HS-5 (cell line): ENCODE measurements at regions not wholly inside any gene's neighbourhood (a gene's known extent, or its start where the extent isn't known, plus 50 kb on each side); places are given as distances from the start of the nearest gene placed in this dataset.
A peak's percentile ranks its signal among the peaks of the same experiment; 100 is the strongest.

ENCODE experiments used
- DNase-seq: peaks from one replicate; pipeline ENCODE4 v3.0.0-alpha.2; 2012; ENCODE audit warnings: low read depth

GRCh38 chr10:4529266-4529665 is 296.7 kb upstream of the AKR1E2 start:
- DNase-seq: no peak

- DNase-seq: peak; percentile 73
Measured at GRCh38 chr10:4527281-4527970, 298.6 kb upstream of the AKR1E2 start.

GRCh38 chr10:4526311-4526731 is 299.7 kb upstream of the AKR1E2 start:
- no peak for DNase-seq

GRCh38 chr10:4525103-4525502 is 300.9 kb upstream of the AKR1E2 start:
- DNase-seq: no peak

GRCh38 chr10:4522296-4523000 is 303.6 kb upstream of the AKR1E2 start:
- DNase-seq: no peak

GRCh38 chr10:4519658-4520402 is 306.2 kb upstream of the AKR1E2 start:
- DNase-seq: peak; percentile 53

GRCh38 chr10:4517746-4518145 is 308.3 kb upstream of the AKR1E2 start:
- no peak for DNase-seq

- DNase-seq: no peak
Measured at GRCh38 chr10:4515721-4516120, 310.3 kb upstream of the AKR1E2 start.

GRCh38 chr10:4514445-4515108 is 311.4 kb upstream of the AKR1E2 start:
- DNase-seq: no peak

GRCh38 chr10:4512671-4513240 is 313.3 kb upstream of the AKR1E2 start:
- no peak for DNase-seq

- no peak for DNase-seq
Measured at GRCh38 chr10:4512196-4512595, 313.8 kb upstream of the AKR1E2 start.

- DNase-seq: no peak
Measured at GRCh38 chr10:4511509-4511908, 314.5 kb upstream of the AKR1E2 start.

- no peak for DNase-seq
Measured at GRCh38 chr10:4509405-4509804, 316.6 kb upstream of the AKR1E2 start.

- DNase-seq: no peak
Measured at GRCh38 chr10:4506095-4506494, 319.9 kb upstream of the AKR1E2 start.

GRCh38 chr10:4504550-4504949 is 321.5 kb upstream of the AKR1E2 start:
- no peak for DNase-seq

GRCh38 chr10:4503076-4503475 is 322.9 kb upstream of the AKR1E2 start:
- no peak for DNase-seq

GRCh38 chr10:4501306-4501705 is 324.7 kb upstream of the AKR1E2 start:
- no peak for DNase-seq

GRCh38 chr10:4498711-4499251 is 327.2 kb upstream of the AKR1E2 start:
- DNase-seq: peak; percentile 28

GRCh38 chr10:4494551-4494950 is 331.5 kb upstream of the AKR1E2 start:
- no peak for DNase-seq

GRCh38 chr10:4492202-4492601 is 333.8 kb upstream of the AKR1E2 start:
- DNase-seq: no peak

GRCh38 chr10:4488904-4489303 is 337.1 kb upstream of the AKR1E2 start:
- no peak for DNase-seq

GRCh38 chr10:4485636-4486035 is 340.4 kb upstream of the AKR1E2 start:
- DNase-seq: no peak
